ENCODE measurements at regions not wholly inside any gene's neighbourhood (a gene's known extent, or its start where the extent isn't known, plus 50 kb on each side); places are given as distances from the start of the nearest gene placed in this dataset.

DNA sequence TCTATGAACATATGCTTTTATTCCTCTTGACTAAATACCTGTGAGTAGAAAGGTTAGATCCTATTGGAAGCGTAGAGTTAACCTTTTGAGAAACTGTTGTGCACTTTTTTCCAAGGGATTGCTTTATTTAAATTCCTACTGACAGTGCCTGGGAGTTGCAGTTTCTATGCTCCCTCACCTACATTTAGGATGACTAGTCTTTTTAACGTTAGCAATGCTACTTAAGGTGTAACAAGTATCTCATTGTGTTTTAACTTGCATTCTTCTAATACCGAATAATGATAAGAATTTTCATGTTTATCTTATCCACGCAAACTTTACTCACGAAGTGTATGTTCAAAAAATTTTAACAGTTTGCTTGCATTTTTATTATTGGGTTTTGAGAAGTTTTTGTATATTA is 1123.9 kb upstream of the PCDH7 start:
- TF ChIP-seq, protein P1, sequence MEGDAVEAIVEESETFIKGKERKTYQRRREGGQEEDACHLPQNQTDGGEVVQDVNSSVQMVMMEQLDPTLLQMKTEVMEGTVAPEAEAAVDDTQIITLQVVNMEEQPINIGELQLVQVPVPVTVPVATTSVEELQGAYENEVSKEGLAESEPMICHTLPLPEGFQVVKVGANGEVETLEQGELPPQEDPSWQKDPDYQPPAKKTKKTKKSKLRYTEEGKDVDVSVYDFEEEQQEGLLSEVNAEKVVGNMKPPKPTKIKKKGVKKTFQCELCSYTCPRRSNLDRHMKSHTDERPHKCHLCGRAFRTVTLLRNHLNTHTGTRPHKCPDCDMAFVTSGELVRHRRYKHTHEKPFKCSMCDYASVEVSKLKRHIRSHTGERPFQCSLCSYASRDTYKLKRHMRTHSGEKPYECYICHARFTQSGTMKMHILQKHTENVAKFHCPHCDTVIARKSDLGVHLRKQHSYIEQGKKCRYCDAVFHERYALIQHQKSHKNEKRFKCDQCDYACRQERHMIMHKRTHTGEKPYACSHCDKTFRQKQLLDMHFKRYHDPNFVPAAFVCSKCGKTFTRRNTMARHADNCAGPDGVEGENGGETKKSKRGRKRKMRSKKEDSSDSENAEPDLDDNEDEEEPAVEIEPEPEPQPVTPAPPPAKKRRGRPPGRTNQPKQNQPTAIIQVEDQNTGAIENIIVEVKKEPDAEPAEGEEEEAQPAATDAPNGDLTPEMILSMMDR (conservative IDR thresholded peaks at IDR 0.05; ENCODE audit: low read depth in 2 of 2) = no peak
- TF ChIP-seq EZH2phosphoT487 (IDR thresholded peaks at IDR 0.05; ENCODE audit: unreplicated experiment) (no peak), POLR2AphosphoS5 (IDR thresholded peaks at IDR 0.05; ENCODE audit: low read depth) (no peak)
